ENCODE measurements at regions not wholly inside any gene's neighbourhood (a gene's known extent, or its start where the extent isn't known, plus 50 kb on each side); places are given as distances from the start of the nearest gene placed in this dataset.

- DNase-seq: no peak
Measured at GRCh38 chr1:184919892-184920291, 54.4 kb downstream of the NIBAN1 start.

- no peak for DNase-seq
Measured at GRCh38 chr1:184915463-184916090, 58.7 kb downstream of the NIBAN1 start.

DNA sequence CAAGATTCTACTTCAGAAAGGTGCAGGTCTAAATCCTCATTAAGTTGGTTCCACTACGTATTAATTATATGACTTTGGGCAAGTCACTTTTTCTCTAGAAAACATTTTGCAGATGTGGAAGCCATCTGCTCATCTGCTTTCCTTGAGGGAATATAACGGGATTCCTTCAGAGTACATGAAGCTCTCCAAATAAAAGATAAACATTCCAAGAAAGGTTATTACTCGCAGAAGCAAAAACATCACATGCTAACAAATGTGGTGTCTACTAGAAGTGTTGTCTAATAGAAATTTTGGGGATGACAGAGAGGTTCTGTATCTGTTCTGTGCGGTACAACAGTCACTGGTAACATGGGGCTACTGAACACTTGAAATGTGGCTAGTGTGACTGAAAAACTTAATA, 60.2 kb downstream of the NIBAN1 start:
- peak; percentile 36 for DNase-seq

- no peak for DNase-seq
Measured at GRCh38 chr1:184912392-184912791, 61.9 kb downstream of the NIBAN1 start.

- no peak for DNase-seq
Measured at GRCh38 chr1:184911830-184912229, 62.5 kb downstream of the NIBAN1 start.

- no peak for DNase-seq
Measured at GRCh38 chr1:184911103-184911745, 63.1 kb downstream of the NIBAN1 start.

GRCh38 chr1:184910691-184911091, 63.6 kb downstream of the NIBAN1 start:
- DNase-seq: no peak

DNA sequence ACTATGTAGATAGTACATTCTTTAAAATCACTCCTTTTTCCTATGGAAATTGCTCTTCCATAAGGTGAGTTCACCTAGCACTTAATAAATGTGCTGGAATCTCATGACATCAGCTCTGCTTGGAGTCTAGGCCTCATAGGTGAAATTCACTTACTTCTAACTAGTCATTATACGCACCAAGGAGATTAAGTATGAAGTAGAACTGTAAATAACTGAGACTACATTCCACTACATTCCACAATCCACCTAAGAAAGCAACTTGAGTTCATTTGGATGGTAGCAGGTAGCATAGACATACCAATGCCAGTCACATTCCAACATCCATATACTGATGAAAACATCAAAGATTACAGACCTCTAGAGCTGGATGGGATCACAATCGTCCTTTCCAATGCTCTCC, 64.3 kb downstream of the NIBAN1 start:
- DNase-seq: no peak

- DNase-seq: no peak
Measured at GRCh38 chr1:184909019-184909418, 65.3 kb downstream of the NIBAN1 start.

DNA sequence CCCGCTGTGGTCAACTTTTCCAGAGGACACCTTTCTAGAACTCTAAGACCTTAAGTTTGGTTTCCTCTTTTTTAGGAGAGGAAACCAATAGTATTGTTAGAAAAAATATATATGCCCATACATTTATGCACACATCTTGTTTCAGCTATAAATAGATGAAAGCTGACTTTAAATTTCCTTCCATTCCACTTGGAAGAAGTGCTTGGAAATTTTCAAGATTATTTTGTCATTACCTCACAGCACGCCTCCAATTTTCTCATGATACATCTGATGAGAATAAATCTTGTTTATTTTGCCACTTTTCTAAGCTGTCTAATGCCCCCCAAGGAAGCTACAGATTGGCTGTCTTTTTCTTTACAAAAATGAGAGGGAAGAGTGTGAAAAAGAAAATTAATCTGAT, 65.8 kb downstream of the NIBAN1 start:
- DNase-seq: peak; percentile 32

DNA sequence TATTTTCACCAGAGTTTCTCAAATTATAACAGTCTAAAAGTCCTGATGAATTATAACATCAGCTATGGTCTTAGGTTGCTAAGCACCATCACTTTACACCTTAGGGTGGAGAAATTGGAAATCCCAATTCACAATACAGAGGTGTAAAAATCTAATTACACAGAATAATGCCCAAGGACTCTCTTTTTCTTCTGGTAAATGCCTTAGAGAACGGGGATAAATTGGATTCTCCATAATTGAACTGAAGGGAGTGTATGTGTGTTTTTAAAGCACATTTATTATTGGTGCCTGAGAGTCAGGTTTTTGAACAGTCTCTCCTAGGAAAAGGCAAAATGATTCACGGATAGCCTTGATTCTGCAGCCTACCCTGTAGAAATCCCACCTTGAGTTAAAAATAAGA, 66.8 kb downstream of the NIBAN1 start:
- DNase-seq: no peak

DNA sequence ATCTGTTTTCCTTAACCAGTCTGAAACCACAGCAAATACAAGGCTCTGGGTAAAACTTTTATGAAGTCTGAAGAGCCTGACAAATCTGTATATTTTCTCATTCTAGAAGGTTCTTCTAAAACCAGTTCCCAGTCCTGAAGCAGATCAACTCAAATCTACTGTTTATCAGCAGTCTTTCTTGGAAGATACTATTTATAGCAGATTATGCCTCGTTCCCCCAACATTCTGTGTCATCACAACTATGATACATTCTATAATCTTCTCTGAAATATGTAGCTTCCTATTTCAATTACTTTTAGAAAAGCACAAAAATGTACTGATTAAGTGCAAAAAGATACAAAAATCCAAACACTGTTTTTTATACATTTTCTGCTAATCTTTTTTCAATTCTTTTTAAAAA, 67.5 kb downstream of the NIBAN1 start:
- DNase-seq: no peak

GRCh38 chr1:184905601-184906322, 68.5 kb downstream of the NIBAN1 start:
- no peak for DNase-seq

DNA sequence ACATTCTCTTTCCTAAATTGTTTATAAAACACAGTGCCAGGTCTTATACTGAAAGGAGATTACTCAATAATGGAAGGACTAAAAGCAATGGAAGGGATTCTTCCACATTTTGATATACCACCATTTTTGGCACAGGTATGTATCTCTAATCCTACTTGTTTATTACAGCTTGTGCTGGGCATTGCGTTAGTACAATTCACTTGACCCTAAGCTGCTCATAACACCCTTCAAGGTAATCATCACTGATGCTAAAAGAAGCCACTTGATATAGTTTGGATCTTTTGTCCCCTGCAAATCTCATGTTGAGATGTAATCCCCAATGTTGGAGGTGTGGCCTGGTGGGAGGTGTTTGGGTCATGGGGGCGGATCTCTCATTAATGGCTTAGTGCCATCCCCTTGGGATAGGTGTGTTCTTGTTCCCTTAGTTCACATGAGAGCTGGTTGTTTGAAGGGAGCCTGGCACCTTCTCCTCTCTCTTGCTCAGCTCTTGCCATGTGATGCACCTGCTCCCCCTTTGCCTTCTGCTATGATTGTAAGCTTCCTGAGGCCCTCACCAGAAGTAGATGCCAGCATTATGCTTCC, 71.1 kb downstream of the NIBAN1 start:
- DNase-seq: no peak

- DNase-seq: no peak
Measured at GRCh38 chr1:184900507-184900906, 73.8 kb downstream of the NIBAN1 start.

DNA sequence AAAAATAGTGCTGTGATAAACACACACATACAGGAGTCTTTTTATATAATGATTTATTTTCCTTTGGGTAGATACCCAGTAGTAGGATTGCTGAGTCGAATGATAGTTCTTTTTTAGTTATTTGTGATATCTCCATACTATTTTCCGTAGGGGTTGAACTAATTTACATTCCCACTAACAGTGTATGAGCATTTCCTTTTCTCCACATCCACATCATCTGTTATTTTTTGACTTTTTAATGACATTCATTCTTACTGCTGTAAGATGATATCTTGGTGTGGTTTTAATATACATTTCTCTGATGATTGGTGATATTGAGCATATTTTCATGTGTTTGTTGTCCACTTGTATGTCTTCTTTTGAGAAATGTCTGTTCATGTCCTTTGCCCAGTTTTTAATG, 78.3 kb downstream of the NIBAN1 start:
- DNase-seq: no peak

GRCh38 chr1:184895086-184895485, 79.2 kb downstream of the NIBAN1 start:
- no peak for DNase-seq

DNA sequence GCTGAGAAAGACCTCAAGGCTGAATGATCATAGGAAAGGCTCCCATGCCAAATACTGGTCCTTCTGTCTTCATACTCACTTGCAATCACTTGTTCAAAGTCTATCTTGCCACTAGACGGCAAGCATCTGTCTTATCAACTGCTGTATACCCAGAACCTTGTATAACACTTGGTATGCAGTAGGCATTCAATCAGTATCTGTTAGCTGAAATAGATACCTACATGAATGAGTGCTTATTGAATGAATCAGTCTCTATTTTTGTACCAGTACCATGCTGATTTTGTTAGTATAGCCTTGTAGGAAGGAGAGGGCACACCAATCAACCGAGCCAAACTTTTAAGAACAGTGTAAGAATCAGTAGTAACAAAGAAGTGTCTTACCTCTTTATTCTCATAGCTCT, 80.6 kb downstream of the NIBAN1 start:
- DNase-seq: no peak

- no peak for DNase-seq
Measured at GRCh38 chr1:184892116-184892515, 82.2 kb downstream of the NIBAN1 start.

DNA sequence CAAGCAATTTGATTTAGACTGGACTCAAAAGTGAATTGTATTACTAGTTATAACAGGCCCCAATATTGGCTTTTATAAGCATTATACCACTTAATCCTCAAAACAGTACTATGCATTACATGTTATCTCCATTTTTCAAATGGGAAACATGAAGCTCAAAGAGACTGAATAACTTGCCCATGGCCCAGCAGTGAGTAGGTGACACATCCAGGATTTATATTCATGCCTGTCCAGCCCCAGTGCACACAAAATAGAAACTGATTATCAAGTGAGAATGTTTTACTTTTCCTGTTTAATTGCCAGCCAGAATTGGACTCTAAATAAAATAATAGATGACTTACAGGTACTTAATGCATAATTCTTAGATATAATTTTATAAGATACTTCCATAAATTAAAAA, 82.9 kb downstream of the NIBAN1 start:
- no peak for DNase-seq

GRCh38 chr1:184890539-184890973, 83.8 kb downstream of the NIBAN1 start:
- no peak for DNase-seq

DNA sequence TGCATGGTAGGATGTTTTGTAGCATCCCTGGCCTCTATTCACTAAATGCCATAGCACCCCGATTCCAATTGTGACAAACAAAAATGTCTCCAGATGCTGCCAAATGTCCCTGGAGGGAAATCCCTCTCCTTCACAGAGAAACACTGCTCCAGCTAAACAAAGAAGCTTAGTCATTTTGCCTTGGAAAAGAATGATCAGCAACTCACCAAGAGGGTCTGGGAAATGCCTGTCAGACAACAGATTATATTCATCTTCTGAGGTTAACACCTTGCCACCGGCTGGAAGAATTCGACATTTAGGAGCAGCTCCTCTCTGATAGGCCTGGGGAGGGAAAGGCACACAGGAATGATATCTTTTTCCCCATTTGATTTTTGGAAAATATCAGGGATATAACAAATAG, 84.4 kb downstream of the NIBAN1 start:
- DNase-seq: no peak

DNA sequence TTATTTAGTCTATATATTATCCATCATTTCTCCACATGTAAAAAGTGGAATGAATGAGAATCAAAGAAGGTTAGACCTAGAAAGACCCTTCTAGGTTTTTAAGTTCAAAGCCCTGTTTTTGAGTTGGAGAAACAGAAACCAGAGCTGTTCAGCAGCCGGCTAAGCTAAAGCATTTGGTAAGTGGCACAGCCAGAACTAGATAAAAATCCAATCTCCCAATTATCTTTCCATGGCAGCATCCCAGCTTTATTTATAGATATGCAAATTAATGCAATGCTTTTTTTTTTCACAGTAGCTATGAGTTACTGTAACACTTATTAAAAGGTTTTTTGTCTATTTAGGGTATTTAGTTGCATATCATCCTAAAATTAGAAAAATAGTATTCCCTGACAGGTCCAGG, 85.1 kb downstream of the NIBAN1 start:
- no peak for DNase-seq

DNA sequence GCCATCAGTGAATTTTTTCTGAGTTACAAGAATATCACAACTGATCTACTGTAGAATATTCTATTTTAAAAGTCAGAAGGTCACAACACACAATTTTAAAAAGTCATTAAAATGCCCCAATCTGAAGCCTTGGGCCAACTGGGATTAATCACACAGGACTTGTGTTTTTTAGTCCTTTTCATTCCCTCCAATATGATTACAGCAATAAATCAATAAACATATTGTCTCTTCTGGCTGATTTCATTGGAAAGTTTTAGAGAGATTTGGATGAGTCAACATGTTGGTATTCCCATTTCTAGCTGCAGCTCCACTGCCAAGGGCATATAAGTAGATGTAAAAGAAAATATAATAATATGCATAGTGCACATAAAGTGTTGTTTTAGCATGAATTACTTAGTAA, 85.8 kb downstream of the NIBAN1 start:
- no peak for DNase-seq

All from hindlimb muscle (tissue), 1 donor.